H9 (cell line): ENCODE measurements at regions not wholly inside any gene's neighbourhood (a gene's known extent, or its start where the extent isn't known, plus 50 kb on each side); places are given as distances from the start of the nearest gene placed in this dataset.

Source experiments
- DNase-seq: peaks from one replicate; pipeline ENCODE4 v3.0.0-alpha.2; 2017
- H2AFZ ChIP-seq: one replicate; pipeline ENCODE4 v1.6.1; 2013; ENCODE audit warnings: mild to moderate bottlenecking, low read length, control low read depth, moderate library complexity
- H2AK5ac ChIP-seq: 2 replicates; pipeline ENCODE4 v1.6.1; 2013; ENCODE audit warnings: low read length, control low read depth, mixed read lengths; ENCODE audit not compliant: insufficient read length
- H2BK120ac ChIP-seq: one replicate; pipeline ENCODE4 v1.6.1; 2013; ENCODE audit warnings: low read depth, mild to moderate bottlenecking, low read length, control low read depth, inconsistent platforms; ENCODE audit not compliant: poor library complexity, severe bottlenecking
- H2BK12ac ChIP-seq: 2 replicates; pipeline ENCODE4 v1.6.1; 2013; ENCODE audit warnings: low read length, control low read depth, mixed read lengths, low read depth; ENCODE audit not compliant: insufficient read length
- H2BK15ac ChIP-seq: 2 replicates; pipeline ENCODE4 v1.6.1; 2013; ENCODE audit warnings: low read depth, low read length, control low read depth
- H2BK20ac ChIP-seq: one replicate; pipeline ENCODE4 v1.6.1; 2013; ENCODE audit warnings: low read depth, mild to moderate bottlenecking, low read length, control low read depth, inconsistent platforms; ENCODE audit not compliant: poor library complexity, severe bottlenecking
- H2BK5ac ChIP-seq: 2 replicates; pipeline ENCODE4 v1.6.1; 2013; ENCODE audit warnings: low read length, control low read depth, mixed read lengths; ENCODE audit not compliant: insufficient read length
- H3K14ac ChIP-seq: 2 replicates; pipeline ENCODE4 v1.6.1; 2013; ENCODE audit warnings: low read length, control low read depth; ENCODE audit not compliant: insufficient read depth
- H3K18ac ChIP-seq: 2 replicates; pipeline ENCODE4 v1.6.1; 2013; ENCODE audit warnings: low read depth, mild to moderate bottlenecking, mixed read lengths, low read length, control low read depth; ENCODE audit not compliant: insufficient read length
- H3K23ac ChIP-seq: 2 replicates; pipeline ENCODE4 v1.6.1; 2013; ENCODE audit warnings: low read length, control low read depth, mixed read lengths, low read depth; ENCODE audit not compliant: insufficient read length
- H3K23me2 ChIP-seq: 2 replicates; pipeline ENCODE4 v1.6.1; 2013; ENCODE audit warnings: low read depth, mild to moderate bottlenecking, mixed read lengths, low read length, control low read depth; ENCODE audit not compliant: insufficient read length, poor library complexity, severe bottlenecking
- H3K27ac ChIP-seq: 2 replicates; pipeline ENCODE4 v1.5.1; 2013; ENCODE audit warnings: low read length, control low read depth, mixed read lengths, low read depth; ENCODE audit not compliant: insufficient read length
- H3K27me3 ChIP-seq: 2 replicates; pipeline ENCODE4 v1.6.1; 2013; ENCODE audit warnings: low read length, control low read depth, inconsistent platforms; ENCODE audit not compliant: insufficient read depth
- H3K4ac ChIP-seq: 2 replicates; pipeline ENCODE4 v1.6.1; 2013; ENCODE audit warnings: low read depth, mild to moderate bottlenecking, control low read depth, inconsistent platforms, low read length, moderate library complexity
- H3K4me1 ChIP-seq: 2 replicates; pipeline ENCODE4 v1.6.1; 2013; ENCODE audit warnings: low read length, control low read depth, inconsistent platforms; ENCODE audit not compliant: insufficient read depth
- H3K4me2 ChIP-seq: 2 replicates; pipeline ENCODE4 v1.6.1; 2013; ENCODE audit warnings: low read length, control low read depth, mixed read lengths; ENCODE audit not compliant: insufficient read length, insufficient read depth
- H3K56ac ChIP-seq: 2 replicates; pipeline ENCODE4 v1.6.1; 2013; ENCODE audit warnings: low read depth, mild to moderate bottlenecking, mixed read lengths, low read length, control low read depth; ENCODE audit not compliant: insufficient read length
- H3K79me1 ChIP-seq: 2 replicates; pipeline ENCODE4 v1.6.1; 2013; ENCODE audit warnings: low read depth, mild to moderate bottlenecking, moderate library complexity, low read length, control low read depth, inconsistent platforms; ENCODE audit not compliant: insufficient read depth, poor library complexity, severe bottlenecking
- H3K79me2 ChIP-seq: 2 replicates; pipeline ENCODE4 v1.6.1; 2013; ENCODE audit warnings: low read length, control low read depth, inconsistent platforms; ENCODE audit not compliant: insufficient read depth
- H3K9ac ChIP-seq: 2 replicates; pipeline ENCODE4 v1.6.1; 2013; ENCODE audit warnings: low read length, control low read depth, mixed read lengths; ENCODE audit not compliant: insufficient read length; ENCODE audit errors: extremely low read depth
- H3K9me3 ChIP-seq: one replicate; pipeline ENCODE4 v1.6.1; 2013; ENCODE audit warnings: low read depth, low read length, inconsistent platforms; ENCODE audit not compliant: control insufficient read depth
- H3T11ph ChIP-seq: one replicate; pipeline ENCODE4 v1.6.1; 2013; ENCODE audit warnings: mild to moderate bottlenecking, low read length, control low read depth, inconsistent platforms
- H4K20me1 ChIP-seq: one replicate; pipeline ENCODE4 v1.6.1; 2013; ENCODE audit not compliant: control insufficient read depth, insufficient read length, insufficient read depth
- H4K5ac ChIP-seq: 2 replicates; pipeline ENCODE4 v1.6.1; 2013; ENCODE audit warnings: low read depth, mild to moderate bottlenecking, mixed read lengths, low read length, control low read depth; ENCODE audit not compliant: insufficient read length
- H4K8ac ChIP-seq: replicated peaks from 2 replicates; pipeline ENCODE4 v1.6.1; 2013; ENCODE audit warnings: low read length, control low read depth, mixed read lengths, low read depth; ENCODE audit not compliant: insufficient read length
- H4K91ac ChIP-seq: 2 replicates; pipeline ENCODE4 v1.6.1; 2013; ENCODE audit warnings: low read depth, mild to moderate bottlenecking, moderate library complexity, mixed read lengths, low read length, control low read depth; ENCODE audit not compliant: insufficient read length
- H3K27ac Mint-ChIP-seq, 3 experiments: 2 replicates in 2 of 3; 3 replicates in 1 of 3; pipeline ENCODE4 v1.8.0; 2020 to 2021; ENCODE audit warnings: mixed read lengths in 3 of 3, mild to moderate bottlenecking in 1 of 3, moderate library complexity in 1 of 3
- H3K27me3 Mint-ChIP-seq: 2 replicates; pipeline ENCODE4 v1.8.0; 2021; ENCODE audit warnings: low read depth, mild to moderate bottlenecking, moderate library complexity, mixed read lengths
- H3K36me3 Mint-ChIP-seq, 3 experiments: 2 replicates in 2 of 3; 3 replicates in 1 of 3; pipeline ENCODE4 v1.8.0; 2020 to 2021; ENCODE audit warnings: low read depth in 3 of 3, mixed read lengths in 3 of 3; ENCODE audit not compliant: insufficient read depth in 1 of 3
- H3K4me1 Mint-ChIP-seq, 2 experiments: 2 replicates each; pipeline ENCODE4 v1.8.0; 2020; ENCODE audit warnings: mixed read lengths in 2 of 2
- H3K4me3 Mint-ChIP-seq, 2 experiments: 2 replicates in 1 of 2; 3 replicates in 1 of 2; pipeline ENCODE4 v1.8.0; 2020 to 2021; ENCODE audit warnings: mild to moderate bottlenecking in 2 of 2, mixed read lengths in 2 of 2, moderate library complexity in 1 of 2
- H3K9me3 Mint-ChIP-seq, 2 experiments: 2 replicates in 1 of 2; 3 replicates in 1 of 2; pipeline ENCODE4 v1.8.0; 2020; ENCODE audit warnings: mild to moderate bottlenecking in 2 of 2, mixed read lengths in 2 of 2, moderate library complexity in 1 of 2
- WGBS: extraction: QIAGEN DNeasy Blood & Tissue Kit; methylation state at CpG from one replicate; pipeline ENCODE4 v1.1.7; 2013; ENCODE audit warnings: missing lambda C conversion rate, low lambda C conversion rate, mixed read lengths; ENCODE audit not compliant: insufficient read length; ENCODE audit errors: extremely low coverage; 5-methylcytosine and 5-hydroxymethylcytosine counted together
- TF ChIP-seq, protein P1 (sequence below): fragments of 200-600 bp; sonication (generic); conservative IDR thresholded peaks from 3 replicates; pipeline ENCODE4 v1.8.0; 2021; ENCODE audit warnings: antibody characterized with exemption, mild to moderate bottlenecking

DNA sequence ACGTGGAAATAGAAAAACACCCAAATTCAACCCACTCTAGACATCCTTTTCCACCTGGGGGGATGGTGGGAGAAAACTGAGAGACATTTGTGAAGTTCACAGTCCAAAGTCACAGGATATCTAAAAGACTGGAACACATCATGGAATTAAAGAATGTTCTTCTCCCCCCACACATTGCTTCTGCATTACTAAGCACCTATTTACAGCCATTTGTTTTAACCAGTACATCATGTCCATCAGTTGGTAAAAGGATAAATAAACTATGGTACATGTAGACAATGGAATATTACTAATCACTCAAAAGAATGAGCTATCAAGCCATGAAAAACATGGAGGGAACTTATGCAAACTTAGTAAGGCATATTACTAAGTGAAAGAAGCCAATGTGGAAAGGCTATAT lies 185.5 kb upstream of the ANXA10 start:
- Histone ChIP-seq H3K4me1 (no peaks in the 10 kb centered on the region), H3K79me2 (no peaks in the 10 kb centered on the region), H3K9me3 (no peaks in the 10 kb centered on the region), H3K79me1 (no peaks in the 10 kb centered on the region), H3K23me2 (no peaks in the 10 kb centered on the region), H2BK15ac (no peak overlapping the region), H4K91ac (no peak overlapping the region), H3K27me3 (no peaks in the 10 kb centered on the region), H3K18ac (no peak overlapping the region), H3K27ac (no peak overlapping the region), H2BK12ac (no peak overlapping the region), H2AFZ (no peak overlapping the region), H3K56ac (no peak overlapping the region), H2AK5ac (no peak overlapping the region), H2BK120ac (no peak overlapping the region), H4K5ac (no peak overlapping the region), H3K23ac (no peak overlapping the region), H2BK5ac (no peak overlapping the region), H4K20me1 (no peaks in the 10 kb centered on the region), H4K8ac (no peak overlapping the region), H3K4ac (no peak overlapping the region), H3T11ph (no peak overlapping the region), H3K14ac (no peak overlapping the region), H3K9ac (no peak overlapping the region), H2BK20ac (no peak overlapping the region), H3K4me2 (no peak overlapping the region)
- H3K36me3 Mint-ChIP-seq, result peaks cover 0 to 11% (median 6%) of the 10 kb centered on the region in 3 experiments; a peak in 3 of 7 replicates
- peaks cover 3 to 19% of the 10 kb centered on the region in 2 experiments; a peak in 3 of 4 replicates for H3K4me1 Mint-ChIP-seq
- H3K9me3 Mint-ChIP-seq, result peaks cover 0 to 7% of the 10 kb centered on the region in 2 experiments; a peak in 2 of 5 replicates
- no peaks in the 10 kb centered on the region for H3K27me3 Mint-ChIP-seq
- TF ChIP-seq, protein P1, sequence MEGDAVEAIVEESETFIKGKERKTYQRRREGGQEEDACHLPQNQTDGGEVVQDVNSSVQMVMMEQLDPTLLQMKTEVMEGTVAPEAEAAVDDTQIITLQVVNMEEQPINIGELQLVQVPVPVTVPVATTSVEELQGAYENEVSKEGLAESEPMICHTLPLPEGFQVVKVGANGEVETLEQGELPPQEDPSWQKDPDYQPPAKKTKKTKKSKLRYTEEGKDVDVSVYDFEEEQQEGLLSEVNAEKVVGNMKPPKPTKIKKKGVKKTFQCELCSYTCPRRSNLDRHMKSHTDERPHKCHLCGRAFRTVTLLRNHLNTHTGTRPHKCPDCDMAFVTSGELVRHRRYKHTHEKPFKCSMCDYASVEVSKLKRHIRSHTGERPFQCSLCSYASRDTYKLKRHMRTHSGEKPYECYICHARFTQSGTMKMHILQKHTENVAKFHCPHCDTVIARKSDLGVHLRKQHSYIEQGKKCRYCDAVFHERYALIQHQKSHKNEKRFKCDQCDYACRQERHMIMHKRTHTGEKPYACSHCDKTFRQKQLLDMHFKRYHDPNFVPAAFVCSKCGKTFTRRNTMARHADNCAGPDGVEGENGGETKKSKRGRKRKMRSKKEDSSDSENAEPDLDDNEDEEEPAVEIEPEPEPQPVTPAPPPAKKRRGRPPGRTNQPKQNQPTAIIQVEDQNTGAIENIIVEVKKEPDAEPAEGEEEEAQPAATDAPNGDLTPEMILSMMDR, result no peak
- no peak for DNase-seq
- no peak overlapping the region; a peak in 2 of 7 replicates for H3K27ac Mint-ChIP-seq
- no peak overlapping the region for H3K4me3 Mint-ChIP-seq
- WGBS, result no CpG with 5 or more reads among the region's 1 CpG
